Fibroblast of the aortic adventitia (primary cell): ENCODE measurements at regions not wholly inside any gene's neighbourhood (a gene's known extent, or its start where the extent isn't known, plus 50 kb on each side); places are given as distances from the start of the nearest gene placed in this dataset.

Experiments
- DNase-seq: peaks from one replicate; pipeline ENCODE4 v3.0.0-alpha.2; 2010; ENCODE audit warnings: low read depth
- H3K4me3 ChIP-seq: 2 replicates; pipeline ENCODE4 v1.5.1; 2011; ENCODE audit warnings: low read depth, mild to moderate bottlenecking, control low read depth, low read length, moderate library complexity
- CTCF ChIP-seq: IDR thresholded peaks from 2 replicates; pipeline ENCODE4 v1.5.1; 2011; ENCODE audit warnings: mild to moderate bottlenecking, low read length, control low read depth, inconsistent platforms; ENCODE audit not compliant: insufficient read depth

GRCh38 chr3:178388473-178388872, 147.8 kb upstream of the KCNMB2 start:
- TF ChIP-seq CTCF, result no peak
- no peak for DNase-seq
- no peak overlapping the region for H3K4me3 ChIP-seq

- TF ChIP-seq CTCF, result no peak
These were observed 147.0 kb upstream of the KCNMB2 start for GRCh38 chr3:178389258-178389657.

GRCh38 chr3:178392511-178392926, 143.7 kb upstream of the KCNMB2 start:
- no peak for TF ChIP-seq CTCF
- H3K4me3 ChIP-seq, result no peak overlapping the region
- peak; percentile 95 for DNase-seq

More at GRCh38 chr3:178389258-178389657, 147.0 kb upstream of the KCNMB2 start:
- no peak overlapping the region for H3K4me3 ChIP-seq
- no peak for DNase-seq

- no peak overlapping the region for H3K4me3 ChIP-seq
- DNase-seq, result no peak
- TF ChIP-seq CTCF, result no peak
These were observed 143.1 kb upstream of the KCNMB2 start for GRCh38 chr3:178393146-178393545.

- no peak for TF ChIP-seq CTCF
- no peak overlapping the region for H3K4me3 ChIP-seq
- peak; percentile 76 for DNase-seq
These were observed 142.4 kb upstream of the KCNMB2 start for GRCh38 chr3:178393824-178394223.

- TF ChIP-seq CTCF, result no peak
- DNase-seq, result no peak
- H3K4me3 ChIP-seq, result no peak overlapping the region
These were observed 139.9 kb upstream of the KCNMB2 start for GRCh38 chr3:178396318-178396717.

GRCh38 chr3:178397202-178397601, 139.0 kb upstream of the KCNMB2 start:
- TF ChIP-seq CTCF, result no peak
- DNase-seq, result no peak
- H3K4me3 ChIP-seq, result no peak overlapping the region
